GM10266 (cell line): ENCODE measurements at regions not wholly inside any gene's neighbourhood (a gene's known extent, or its start where the extent isn't known, plus 50 kb on each side); places are given as distances from the start of the nearest gene placed in this dataset.

Source experiments
- DNase-seq: peaks from one replicate; pipeline ENCODE4 v3.0.0; 2012; ENCODE audit errors: extremely low spot score
- TF ChIP-seq, protein P1 (sequence below): IDR thresholded peaks from 2 replicates; pipeline ENCODE4 v1.5.1; 2012; ENCODE audit warnings: mild to moderate bottlenecking, low read depth; ENCODE audit not compliant: control insufficient read depth, insufficient read depth; ENCODE audit errors: missing control alignments

DNA sequence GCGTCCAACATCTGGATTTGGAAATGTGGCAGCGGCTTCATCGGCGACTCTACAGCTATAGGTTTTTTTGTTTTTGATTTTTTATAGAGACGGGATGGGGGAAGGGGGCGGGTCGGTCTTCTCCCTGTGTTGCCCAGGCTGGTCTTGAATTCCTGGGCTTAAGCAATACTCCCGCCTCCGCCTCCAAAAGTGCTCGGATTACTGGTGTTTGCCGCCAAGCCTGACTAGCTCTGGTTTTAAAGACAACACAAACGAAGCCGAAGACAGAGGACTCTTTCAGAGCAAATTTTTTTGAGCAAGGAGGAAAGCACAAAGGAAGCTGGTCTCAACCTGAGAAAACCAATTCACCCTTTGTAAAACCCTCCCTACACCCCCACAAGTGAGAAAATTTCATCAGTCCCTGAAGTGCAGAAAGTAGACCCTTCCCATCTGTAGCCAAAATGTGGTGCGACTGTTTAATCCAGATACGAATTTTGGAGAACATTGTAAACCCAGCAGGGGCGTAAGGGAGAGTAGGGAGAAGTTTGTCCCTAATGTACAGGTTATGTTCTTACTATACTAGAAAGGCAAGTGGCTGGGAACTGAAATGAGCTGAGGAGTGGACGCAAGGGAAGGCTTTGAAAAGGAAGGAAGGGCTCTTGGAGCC, 185.9 kb downstream of the TRIM27 start:
- DNase-seq: no peak
- TF ChIP-seq, protein P1, sequence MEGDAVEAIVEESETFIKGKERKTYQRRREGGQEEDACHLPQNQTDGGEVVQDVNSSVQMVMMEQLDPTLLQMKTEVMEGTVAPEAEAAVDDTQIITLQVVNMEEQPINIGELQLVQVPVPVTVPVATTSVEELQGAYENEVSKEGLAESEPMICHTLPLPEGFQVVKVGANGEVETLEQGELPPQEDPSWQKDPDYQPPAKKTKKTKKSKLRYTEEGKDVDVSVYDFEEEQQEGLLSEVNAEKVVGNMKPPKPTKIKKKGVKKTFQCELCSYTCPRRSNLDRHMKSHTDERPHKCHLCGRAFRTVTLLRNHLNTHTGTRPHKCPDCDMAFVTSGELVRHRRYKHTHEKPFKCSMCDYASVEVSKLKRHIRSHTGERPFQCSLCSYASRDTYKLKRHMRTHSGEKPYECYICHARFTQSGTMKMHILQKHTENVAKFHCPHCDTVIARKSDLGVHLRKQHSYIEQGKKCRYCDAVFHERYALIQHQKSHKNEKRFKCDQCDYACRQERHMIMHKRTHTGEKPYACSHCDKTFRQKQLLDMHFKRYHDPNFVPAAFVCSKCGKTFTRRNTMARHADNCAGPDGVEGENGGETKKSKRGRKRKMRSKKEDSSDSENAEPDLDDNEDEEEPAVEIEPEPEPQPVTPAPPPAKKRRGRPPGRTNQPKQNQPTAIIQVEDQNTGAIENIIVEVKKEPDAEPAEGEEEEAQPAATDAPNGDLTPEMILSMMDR: no peak

DNA sequence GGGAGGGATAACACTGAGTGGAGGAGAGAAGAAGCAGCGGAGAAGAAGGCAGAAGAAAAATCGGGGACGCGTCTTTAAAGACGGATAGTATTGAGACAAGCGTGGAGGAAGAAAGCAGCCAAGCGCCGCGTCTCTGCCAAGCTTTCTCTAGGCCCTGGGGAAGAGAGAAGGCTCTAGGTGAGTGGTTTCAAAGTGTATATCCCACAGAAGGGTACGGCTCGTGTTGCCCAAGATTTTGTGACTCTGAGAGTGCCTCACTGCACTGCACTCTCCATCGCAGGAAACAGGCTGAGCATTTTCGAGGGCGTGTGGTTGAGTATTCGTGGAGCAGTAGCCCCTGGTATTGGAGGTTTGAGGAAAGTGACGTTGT, 185.4 kb downstream of the TRIM27 start:
- TF ChIP-seq, protein P1: no peak
- no peak for DNase-seq

DNA sequence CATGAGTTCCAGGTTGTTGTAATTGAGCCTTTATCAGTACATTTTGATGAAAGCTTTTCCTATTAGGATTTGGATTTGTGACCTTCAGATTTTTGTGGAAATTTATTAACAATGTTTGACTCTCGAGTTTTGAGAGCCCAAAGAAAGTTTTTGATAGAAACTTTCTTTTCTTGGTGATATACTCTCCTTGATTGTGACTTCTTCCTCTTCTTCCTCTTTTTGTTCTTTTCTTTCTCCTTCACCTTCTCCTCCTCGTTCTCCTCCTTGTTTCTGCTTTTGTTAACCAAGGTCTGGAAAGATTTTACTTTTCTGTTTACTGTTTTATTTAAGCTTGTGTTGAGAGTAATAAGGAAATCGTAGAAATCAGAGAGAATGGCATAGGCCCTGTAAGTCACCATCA, 182.4 kb downstream of the TRIM27 start:
- TF ChIP-seq, protein P1: no peak
- DNase-seq: no peak

DNA sequence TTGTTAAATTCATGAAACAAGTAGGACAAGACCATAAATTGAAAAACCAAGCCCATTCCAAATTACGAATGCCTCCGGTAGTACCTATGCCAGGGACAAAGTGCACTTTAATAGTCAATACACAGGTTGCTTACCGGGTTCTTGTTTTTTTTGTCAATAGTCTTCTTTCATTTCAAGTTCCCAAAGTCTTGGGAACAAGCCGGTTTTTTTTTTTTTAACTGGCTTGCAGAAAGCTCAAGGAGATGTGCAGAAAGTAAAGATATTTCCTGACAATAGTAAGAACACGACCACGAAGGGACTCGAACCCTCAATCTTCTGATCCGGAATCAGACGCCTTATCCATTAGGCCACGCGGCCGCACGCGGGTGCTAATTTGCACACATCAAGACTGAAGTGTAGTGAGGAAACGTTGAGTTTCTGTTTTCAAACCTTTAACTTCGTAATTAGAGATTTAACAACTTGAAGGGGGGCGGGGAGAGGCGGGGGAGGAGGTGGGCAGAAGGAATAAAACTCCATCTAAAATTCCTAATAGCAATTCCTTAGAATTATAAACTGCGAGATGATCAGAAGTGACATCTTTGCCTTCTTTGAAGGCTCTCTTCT, 181.0 kb downstream of the TRIM27 start:
- no peak for DNase-seq
- TF ChIP-seq, protein P1: no peak

DNA sequence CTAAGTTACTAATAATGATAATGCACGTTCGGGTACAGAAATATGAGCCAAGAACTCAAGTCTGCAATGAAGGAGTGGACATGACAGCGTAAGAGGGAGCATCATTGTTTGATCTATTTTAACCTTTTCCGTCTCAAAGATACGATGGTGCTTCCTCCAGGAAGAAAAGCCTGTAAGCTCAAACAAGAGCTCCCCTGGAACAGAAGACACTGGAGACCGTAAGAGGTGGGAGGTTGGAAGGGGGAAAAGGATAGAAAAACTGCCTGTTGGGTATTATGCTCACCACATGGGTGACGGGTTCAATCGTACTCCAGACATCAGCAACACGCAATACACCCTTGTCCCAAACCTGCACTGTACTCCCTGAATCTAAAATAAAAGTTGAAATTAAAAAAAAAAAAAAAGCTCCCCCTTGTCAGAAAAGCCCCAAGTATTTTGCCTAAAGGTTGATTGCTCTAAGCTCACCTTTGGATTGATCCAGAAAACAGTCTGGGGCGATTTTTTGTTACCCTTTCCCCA, 180.5 kb downstream of the TRIM27 start:
- no peak for DNase-seq
- TF ChIP-seq, protein P1: no peak

DNA sequence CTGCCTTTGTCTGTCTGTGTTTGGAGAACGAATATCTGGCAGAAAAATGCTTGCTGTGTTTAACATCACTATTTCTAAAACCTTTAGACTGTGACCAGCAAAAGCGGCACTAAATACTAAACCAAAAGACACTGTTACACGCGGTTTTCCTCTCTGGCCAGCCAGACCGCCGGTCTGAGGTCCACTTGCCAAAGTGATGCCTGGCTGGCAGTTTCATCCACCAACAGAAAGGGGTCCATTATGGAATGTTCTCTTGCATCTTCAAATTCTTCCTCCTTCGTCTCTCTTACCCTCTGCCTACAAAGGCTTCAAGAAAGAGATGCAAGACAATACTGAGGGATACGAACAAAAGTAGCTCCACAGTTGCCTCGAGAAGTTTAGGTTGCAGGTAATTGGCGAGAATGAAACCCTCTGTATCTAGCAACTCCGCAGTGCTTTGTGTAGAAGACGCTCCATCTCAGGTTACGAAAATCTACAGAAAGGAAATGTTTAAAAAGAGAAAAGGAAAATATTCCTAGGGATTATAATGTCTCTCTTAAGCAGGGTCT, 176.6 kb downstream of the TRIM27 start:
- DNase-seq: no peak
- TF ChIP-seq, protein P1: no peak

DNA sequence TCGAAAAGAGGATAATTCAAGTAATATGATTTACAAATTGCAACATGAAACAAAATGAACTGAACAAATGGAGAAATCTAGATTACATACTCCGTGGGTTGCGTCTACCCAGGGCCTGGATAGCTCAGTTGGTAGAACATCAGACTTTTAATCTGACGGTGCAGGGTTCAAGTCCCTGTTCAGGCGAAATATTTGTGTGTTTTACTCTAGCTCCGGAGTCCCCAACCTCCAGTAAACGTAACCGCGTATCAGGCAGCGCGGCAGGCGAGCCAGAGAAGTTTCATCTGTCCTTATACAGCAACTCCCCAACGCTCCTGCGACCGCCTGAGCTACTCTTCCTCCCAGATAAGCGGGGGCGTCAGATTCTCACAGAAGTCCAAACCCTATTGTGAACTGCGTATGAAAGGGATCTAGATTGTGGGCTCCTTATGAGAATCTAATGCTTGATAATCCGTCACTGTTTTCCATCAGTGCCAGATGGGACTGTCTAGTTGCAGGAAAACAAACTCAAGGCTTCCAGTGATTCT, 176.1 kb downstream of the TRIM27 start:
- DNase-seq: peak; percentile 24
- TF ChIP-seq, protein P1: no peak
